HepG2 (cell line): ENCODE measurements at regions not wholly inside any gene's neighbourhood (a gene's known extent, or its start where the extent isn't known, plus 50 kb on each side); places are given as distances from the start of the nearest gene placed in this dataset.

Source experiments
- HOXA3 ChIP-seq: sonication (generic); formaldehyde crosslinking; IDR thresholded peaks from 2 replicates; pipeline ENCODE4 v1.5.0; 2020; ENCODE audit warnings: missing genetic modification reagents
- RAD21 ChIP-seq: fragments of 450-650 bp; formaldehyde crosslinking; IDR thresholded peaks from 2 replicates; pipeline ENCODE4 v1.5.0; 2020; ENCODE audit warnings: mild to moderate bottlenecking
- TGIF2 ChIP-seq: IDR thresholded peaks from 2 replicates; pipeline ENCODE4 v1.6.1; 2016; ENCODE audit warnings: control low read depth, missing compliant biosample characterization
- TF ChIP-seq, protein P1 (sequence below): IDR thresholded peaks from 2 replicates; pipeline ENCODE4 v1.4.0; 2020; ENCODE audit warnings: mild to moderate bottlenecking, missing genetic modification reagents
- TF ChIP-seq, protein P2 (sequence below): sonication (generic); formaldehyde crosslinking; IDR thresholded peaks from 2 replicates; pipeline ENCODE4 v1.5.0; 2020; ENCODE audit warnings: missing genetic modification reagents
- TF ChIP-seq, protein P3 (sequence below): sonication (generic); formaldehyde crosslinking; IDR thresholded peaks from 2 replicates; pipeline ENCODE4 v1.4.0; 2020; ENCODE audit warnings: missing genetic modification reagents, borderline replicate concordance
- TF ChIP-seq, protein P4 (sequence below): sonication (generic); formaldehyde crosslinking; IDR thresholded peaks from 2 replicates; pipeline ENCODE4 v1.5.1; 2020; ENCODE audit warnings: mild to moderate bottlenecking, missing genetic modification reagents, moderate library complexity

DNA sequence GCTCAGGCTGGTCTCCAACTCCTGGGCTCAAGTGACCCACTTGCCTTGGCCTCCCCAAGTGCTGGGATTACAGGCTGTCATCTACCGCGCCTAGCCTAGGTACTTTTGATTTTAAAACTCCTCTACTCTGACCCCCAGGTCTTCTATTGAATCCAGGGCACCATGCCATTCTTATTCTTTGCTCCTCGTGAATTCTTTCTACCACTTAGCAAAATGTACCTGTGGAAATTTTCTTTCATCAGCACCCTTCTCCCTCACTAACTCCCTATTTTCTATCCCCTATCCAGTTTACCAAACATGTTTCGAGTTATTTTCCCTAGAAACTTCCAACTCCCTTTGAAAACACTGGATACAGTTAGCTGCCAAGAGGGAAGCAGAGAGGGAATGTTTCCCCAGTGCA is 60.0 kb upstream of the RAPGEF2 start (continued):
- TF ChIP-seq, protein P1, sequence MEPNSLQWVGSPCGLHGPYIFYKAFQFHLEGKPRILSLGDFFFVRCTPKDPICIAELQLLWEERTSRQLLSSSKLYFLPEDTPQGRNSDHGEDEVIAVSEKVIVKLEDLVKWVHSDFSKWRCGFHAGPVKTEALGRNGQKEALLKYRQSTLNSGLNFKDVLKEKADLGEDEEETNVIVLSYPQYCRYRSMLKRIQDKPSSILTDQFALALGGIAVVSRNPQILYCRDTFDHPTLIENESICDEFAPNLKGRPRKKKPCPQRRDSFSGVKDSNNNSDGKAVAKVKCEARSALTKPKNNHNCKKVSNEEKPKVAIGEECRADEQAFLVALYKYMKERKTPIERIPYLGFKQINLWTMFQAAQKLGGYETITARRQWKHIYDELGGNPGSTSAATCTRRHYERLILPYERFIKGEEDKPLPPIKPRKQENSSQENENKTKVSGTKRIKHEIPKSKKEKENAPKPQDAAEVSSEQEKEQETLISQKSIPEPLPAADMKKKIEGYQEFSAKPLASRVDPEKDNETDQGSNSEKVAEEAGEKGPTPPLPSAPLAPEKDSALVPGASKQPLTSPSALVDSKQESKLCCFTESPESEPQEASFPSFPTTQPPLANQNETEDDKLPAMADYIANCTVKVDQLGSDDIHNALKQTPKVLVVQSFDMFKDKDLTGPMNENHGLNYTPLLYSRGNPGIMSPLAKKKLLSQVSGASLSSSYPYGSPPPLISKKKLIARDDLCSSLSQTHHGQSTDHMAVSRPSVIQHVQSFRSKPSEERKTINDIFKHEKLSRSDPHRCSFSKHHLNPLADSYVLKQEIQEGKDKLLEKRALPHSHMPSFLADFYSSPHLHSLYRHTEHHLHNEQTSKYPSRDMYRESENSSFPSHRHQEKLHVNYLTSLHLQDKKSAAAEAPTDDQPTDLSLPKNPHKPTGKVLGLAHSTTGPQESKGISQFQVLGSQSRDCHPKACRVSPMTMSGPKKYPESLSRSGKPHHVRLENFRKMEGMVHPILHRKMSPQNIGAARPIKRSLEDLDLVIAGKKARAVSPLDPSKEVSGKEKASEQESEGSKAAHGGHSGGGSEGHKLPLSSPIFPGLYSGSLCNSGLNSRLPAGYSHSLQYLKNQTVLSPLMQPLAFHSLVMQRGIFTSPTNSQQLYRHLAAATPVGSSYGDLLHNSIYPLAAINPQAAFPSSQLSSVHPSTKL (CRISPR knock-in tag), result no peak
- TF ChIP-seq, protein P2, sequence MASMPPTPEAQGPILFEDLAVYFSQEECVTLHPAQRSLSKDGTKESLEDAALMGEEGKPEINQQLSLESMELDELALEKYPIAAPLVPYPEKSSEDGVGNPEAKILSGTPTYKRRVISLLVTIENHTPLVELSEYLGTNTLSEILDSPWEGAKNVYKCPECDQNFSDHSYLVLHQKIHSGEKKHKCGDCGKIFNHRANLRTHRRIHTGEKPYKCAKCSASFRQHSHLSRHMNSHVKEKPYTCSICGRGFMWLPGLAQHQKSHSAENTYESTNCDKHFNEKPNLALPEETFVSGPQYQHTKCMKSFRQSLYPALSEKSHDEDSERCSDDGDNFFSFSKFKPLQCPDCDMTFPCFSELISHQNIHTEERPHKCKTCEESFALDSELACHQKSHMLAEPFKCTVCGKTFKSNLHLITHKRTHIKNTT (CRISPR knock-in tag), result no peak
- TF ChIP-seq, protein P3, sequence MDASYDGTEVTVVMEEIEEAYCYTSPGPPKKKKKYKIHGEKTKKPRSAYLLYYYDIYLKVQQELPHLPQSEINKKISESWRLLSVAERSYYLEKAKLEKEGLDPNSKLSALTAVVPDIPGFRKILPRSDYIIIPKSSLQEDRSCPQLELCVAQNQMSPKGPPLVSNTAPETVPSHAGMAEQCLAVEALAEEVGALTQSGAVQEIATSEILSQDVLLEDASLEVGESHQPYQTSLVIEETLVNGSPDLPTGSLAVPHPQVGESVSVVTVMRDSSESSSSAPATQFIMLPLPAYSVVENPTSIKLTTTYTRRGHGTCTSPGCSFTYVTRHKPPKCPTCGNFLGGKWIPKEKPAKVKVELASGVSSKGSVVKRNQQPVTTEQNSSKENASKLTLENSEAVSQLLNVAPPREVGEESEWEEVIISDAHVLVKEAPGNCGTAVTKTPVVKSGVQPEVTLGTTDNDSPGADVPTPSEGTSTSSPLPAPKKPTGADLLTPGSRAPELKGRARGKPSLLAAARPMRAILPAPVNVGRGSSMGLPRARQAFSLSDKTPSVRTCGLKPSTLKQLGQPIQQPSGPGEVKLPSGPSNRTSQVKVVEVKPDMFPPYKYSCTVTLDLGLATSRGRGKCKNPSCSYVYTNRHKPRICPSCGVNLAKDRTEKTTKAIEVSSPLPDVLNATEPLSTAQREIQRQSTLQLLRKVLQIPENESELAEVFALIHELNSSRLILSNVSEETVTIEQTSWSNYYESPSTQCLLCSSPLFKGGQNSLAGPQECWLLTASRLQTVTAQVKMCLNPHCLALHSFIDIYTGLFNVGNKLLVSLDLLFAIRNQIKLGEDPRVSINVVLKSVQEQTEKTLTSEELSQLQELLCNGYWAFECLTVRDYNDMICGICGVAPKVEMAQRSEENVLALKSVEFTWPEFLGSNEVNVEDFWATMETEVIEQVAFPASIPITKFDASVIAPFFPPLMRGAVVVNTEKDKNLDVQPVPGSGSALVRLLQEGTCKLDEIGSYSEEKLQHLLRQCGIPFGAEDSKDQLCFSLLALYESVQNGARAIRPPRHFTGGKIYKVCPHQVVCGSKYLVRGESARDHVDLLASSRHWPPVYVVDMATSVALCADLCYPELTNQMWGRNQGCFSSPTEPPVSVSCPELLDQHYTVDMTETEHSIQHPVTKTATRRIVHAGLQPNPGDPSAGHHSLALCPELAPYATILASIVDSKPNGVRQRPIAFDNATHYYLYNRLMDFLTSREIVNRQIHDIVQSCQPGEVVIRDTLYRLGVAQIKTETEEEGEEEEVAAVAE (CRISPR knock-in tag), result no peak
- TF ChIP-seq HOXA3 (CRISPR knock-in tag), result no peak
- no peak for TF ChIP-seq TGIF2 (CRISPR knock-in tag)
- TF ChIP-seq, protein P4, sequence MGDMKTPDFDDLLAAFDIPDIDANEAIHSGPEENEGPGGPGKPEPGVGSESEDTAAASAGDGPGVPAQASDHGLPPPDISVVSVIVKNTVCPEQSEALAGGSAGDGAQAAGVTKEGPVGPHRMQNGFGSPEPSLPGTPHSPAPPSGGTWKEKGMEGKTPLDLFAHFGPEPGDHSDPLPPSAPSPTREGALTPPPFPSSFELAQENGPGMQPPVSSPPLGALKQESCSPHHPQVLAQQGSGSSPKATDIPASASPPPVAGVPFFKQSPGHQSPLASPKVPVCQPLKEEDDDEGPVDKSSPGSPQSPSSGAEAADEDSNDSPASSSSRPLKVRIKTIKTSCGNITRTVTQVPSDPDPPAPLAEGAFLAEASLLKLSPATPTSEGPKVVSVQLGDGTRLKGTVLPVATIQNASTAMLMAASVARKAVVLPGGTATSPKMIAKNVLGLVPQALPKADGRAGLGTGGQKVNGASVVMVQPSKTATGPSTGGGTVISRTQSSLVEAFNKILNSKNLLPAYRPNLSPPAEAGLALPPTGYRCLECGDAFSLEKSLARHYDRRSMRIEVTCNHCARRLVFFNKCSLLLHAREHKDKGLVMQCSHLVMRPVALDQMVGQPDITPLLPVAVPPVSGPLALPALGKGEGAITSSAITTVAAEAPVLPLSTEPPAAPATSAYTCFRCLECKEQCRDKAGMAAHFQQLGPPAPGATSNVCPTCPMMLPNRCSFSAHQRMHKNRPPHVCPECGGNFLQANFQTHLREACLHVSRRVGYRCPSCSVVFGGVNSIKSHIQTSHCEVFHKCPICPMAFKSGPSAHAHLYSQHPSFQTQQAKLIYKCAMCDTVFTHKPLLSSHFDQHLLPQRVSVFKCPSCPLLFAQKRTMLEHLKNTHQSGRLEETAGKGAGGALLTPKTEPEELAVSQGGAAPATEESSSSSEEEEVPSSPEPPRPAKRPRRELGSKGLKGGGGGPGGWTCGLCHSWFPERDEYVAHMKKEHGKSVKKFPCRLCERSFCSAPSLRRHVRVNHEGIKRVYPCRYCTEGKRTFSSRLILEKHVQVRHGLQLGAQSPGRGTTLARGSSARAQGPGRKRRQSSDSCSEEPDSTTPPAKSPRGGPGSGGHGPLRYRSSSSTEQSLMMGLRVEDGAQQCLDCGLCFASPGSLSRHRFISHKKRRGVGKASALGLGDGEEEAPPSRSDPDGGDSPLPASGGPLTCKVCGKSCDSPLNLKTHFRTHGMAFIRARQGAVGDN, result no peak
- no peak for TF ChIP-seq RAD21 (CRISPR knock-in tag)
